Suprapubic skin (tissue), 4 donors: ENCODE measurements at regions not wholly inside any gene's neighbourhood (a gene's known extent, or its start where the extent isn't known, plus 50 kb on each side); places are given as distances from the start of the nearest gene placed in this dataset.

Source experiments
- CTCF ChIP-seq, 2 donors: fragments of 200-600 bp in 1 of 2; fragments of 450-650 bp in 1 of 2; sonication (generic) in 1 of 2; IDR thresholded peaks; one replicate each; pipeline ENCODE4 v1.5.1; 2016 to 2019; ENCODE audit warnings: antibody characterized with exemption in 2 of 2, mild to moderate bottlenecking in 1 of 2, moderate library complexity in 1 of 2
- EP300 ChIP-seq: sonication (generic); formaldehyde crosslinking; IDR thresholded peaks from one replicate; pipeline ENCODE4 v1.6.1; 2017; ENCODE audit warnings: antibody characterized with exemption
- POLR2A ChIP-seq, 2 donors: fragments of 450-650 bp; IDR thresholded peaks; one replicate each; pipeline ENCODE4 v1.6.1; 2017; ENCODE audit warnings: antibody characterized with exemption in 2 of 2, mild to moderate bottlenecking in 2 of 2, moderate library complexity in 2 of 2
- POLR2AphosphoS5 ChIP-seq, 3 donors: sonication (generic); formaldehyde crosslinking; IDR thresholded peaks; one replicate each; pipeline ENCODE4 v1.6.1; 2017; ENCODE audit warnings: antibody characterized with exemption in 3 of 3

GRCh38 chr7:17432793-17433192 is 134.3 kb downstream of the AHR start:
- no peak for TF ChIP-seq POLR2AphosphoS5 (IDR thresholded peaks at IDR 0.05)
- no peak for TF ChIP-seq CTCF (IDR thresholded peaks at IDR 0.05)
- TF ChIP-seq EP300: no peak
- no peak for TF ChIP-seq POLR2A (IDR thresholded peaks at IDR 0.05)
